GM18868 (cell line): ENCODE measurements at regions not wholly inside any gene's neighbourhood (a gene's known extent, or its start where the extent isn't known, plus 50 kb on each side); places are given as distances from the start of the nearest gene placed in this dataset.

Source experiments
- ATAC-seq: cut with Tn5 transposase; IDR thresholded peaks from one replicate; pipeline ENCODE4 v1.9.1; 2021; ENCODE audit warnings: mild to moderate bottlenecking, moderate library complexity; ENCODE audit not compliant: unreplicated experiment

GRCh38 chrX:137483554-137483953 is 82.4 kb upstream of the ZIC3 start:
- ATAC-seq: no peak

DNA sequence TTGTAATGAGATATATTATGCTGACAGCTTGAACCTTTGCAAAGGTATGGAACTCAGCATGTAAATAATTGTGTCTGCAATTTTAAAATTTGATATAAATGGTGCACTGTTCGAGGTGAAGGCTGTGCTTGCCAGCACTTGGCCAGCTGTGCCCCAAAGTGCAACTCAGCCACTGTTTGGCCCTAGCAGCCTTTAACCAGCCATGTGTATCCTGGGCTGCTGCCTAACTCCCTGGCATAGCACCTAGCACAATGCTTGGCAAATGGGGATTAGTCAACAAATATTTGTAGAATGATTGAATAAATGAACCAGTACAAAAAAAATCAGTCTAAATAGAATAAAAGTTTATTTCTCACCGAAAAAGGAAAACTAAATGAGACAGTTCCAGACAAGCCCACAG is 83.8 kb upstream of the ZIC3 start:
- no peak for ATAC-seq

DNA sequence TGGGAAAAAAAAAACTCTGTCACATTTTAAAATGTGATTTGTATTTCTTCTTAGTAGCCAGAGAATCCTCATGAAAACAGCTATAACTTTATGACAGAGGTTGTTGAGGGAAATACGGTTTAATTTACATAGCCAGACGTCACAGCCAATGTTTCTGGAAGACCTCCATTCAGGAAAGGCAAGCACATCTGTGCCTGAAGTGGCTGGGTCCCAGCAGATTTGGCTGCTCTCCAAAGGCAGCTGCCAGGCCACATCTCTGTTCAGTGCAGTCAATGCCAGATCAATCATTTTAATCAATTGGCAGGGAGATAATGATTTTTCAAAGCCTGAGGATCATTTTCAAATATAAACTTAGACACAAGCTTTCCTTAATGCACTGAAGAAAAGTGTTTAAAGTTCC is 86.5 kb upstream of the ZIC3 start:
- ATAC-seq: no peak

DNA sequence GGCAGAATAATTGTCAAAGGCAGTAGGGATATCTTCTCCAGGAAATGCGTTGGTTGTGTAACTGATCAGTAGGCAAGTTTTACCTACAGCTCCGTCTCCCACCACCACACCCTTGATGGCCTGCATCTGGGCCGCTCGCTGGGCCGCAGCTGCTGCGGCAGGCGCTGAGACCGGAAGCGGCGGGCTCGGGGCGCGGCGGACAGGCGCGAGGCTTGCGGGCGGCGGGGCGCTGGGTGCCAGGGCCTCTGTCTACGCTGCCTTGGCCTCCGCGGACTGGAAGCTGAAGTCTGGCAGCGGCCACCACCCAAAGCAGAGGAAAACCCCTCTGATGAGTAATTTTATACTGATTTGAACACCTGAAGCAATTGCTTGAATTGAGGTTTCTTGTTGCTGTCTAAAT is 124.2 kb upstream of the ZIC3 start:
- no peak for ATAC-seq

DNA sequence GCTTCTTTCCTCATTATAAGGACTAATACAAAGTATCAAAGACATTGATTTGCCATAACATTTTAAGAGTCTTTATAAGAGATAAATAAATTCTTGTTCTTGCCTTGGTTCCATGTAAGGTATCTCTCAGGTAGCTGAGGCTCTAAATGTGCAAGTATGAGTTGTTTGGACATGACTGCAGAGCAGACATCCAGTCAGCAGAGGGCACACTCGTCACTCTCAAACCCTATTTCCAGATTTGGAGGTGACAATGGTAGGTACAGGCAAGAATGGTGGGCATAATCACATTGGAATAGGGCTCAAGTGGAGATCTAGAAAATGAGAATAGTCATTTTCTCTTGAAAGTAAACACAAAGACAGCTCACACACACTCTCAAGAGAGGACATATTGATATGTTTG is 133.3 kb upstream of the ZIC3 start:
- peak; percentile 80 for ATAC-seq

DNA sequence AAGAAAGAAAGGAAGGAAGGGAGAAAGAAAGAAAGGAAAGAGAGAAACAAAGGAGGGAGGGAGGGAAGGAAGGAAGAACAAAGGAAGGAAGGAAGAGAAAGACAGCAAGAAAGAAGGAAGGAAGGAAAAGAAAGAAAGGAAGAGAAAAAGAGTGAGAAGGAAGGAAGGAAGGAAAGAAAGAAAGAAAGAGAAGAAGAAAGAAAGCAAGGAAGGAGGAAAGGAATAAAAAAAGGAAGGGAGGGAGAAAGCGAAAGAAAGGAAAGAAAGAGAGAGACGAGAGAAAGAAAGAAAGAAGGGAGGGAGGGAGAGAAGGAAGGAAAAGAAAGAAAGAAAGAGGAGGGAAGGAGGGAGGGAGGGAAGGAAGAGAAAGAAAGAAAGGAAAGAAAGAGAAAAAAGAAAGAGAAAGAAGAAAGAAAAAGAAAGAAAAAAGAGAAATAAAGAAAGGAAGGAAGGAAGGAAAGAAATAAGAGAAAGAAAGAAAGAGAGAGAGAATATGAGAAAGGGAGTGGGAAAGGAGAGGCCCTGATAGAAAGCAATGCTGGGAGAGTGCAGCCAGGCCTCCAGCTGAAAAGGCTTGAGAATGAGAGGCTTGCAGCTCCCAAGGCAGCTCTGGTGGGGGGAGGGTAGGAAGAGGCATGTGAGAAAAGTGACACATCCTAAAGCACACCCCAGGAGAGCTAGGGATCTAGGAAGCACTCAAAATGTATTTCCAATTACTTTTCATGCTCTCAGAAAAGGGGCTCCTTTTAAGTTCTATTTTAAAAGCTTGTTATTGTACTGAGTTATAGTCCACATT is 134.0 kb upstream of the ZIC3 start:
- no peak for ATAC-seq

- no peak for ATAC-seq
Measured at GRCh38 chrX:137430984-137431475, 134.9 kb upstream of the ZIC3 start.

GRCh38 chrX:137430301-137430700 is 135.6 kb upstream of the ZIC3 start:
- ATAC-seq: no peak

GRCh38 chrX:137428766-137429591 is 136.9 kb upstream of the ZIC3 start:
- no peak for ATAC-seq

GRCh38 chrX:137428221-137428661 is 137.7 kb upstream of the ZIC3 start:
- no peak for ATAC-seq

DNA sequence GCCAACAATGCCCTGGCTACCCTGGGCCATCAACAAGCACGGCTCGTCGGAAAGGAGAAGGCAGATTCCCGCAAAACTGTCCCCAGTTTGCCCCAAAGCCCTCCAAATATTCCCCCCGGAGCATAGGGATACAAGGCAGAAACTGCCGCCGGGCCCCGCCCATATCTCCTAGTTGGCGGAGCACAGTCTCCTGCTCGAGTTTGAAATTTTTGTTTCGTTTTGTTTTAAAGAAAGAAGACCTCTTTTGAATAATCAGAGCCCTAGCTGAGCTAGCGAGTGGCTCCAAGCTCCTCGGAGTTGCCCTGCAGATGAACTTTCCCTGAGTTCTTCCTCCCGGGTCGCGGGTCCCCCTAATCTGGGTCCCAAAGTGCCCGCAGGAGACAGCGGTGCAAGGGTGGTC is 138.1 kb upstream of the ZIC3 start:
- no peak for ATAC-seq

GRCh38 chrX:137427426-137427778 is 138.5 kb upstream of the ZIC3 start:
- no peak for ATAC-seq

GRCh38 chrX:137426695-137427425 is 139.1 kb upstream of the ZIC3 start:
- no peak for ATAC-seq

- ATAC-seq: no peak
Measured at GRCh38 chrX:137425986-137426385, 139.9 kb upstream of the ZIC3 start.

DNA sequence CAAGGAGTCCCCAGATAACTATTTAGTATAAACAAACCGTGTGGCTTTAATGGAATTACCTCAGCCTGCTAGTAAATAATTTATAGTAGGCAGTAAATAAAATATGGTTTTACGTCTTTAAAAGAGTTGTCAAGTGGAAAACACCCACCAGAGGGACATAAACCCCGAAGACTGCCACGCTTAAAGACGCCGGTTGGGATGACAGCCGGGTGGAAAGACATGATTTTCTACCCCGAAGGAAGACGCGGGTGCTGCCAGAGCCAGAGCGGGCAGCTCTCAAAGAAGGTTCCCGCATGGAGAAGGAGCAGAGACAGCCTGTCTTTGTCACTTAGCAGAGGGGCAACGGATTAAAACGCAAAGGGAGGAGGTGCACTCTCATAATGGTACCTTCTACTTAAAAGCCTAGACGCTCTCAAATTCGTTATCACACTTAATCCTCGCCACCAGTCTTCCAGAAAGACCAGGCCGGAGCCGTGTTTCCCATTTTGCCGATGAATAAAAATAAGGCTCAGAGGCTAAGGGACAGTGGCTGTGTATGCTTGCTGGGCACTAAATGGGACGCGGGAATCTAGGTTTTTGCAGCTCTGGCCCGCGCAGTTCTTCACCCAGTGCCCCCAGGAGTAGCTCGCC is 140.5 kb upstream of the ZIC3 start:
- ATAC-seq: no peak

DNA sequence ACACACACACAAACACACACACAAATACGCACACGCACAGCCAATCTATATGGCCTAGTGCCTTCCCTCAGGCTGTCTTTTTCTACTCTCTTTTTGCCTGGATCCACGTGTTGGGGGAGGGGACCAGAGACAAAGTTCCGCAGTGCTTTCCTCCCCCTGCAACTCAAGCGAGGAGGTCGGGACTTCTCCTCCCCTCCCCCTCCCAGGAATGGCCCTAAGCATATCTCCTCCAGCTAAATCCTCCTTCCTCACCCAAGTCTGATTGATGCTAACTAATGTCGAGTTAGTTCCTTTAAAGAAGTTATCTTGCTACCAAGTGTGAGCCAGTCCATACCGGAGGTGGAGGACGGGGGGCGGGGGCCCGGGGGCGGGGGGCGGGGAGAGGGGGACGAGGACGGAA is 141.2 kb upstream of the ZIC3 start:
- ATAC-seq: no peak

DNA sequence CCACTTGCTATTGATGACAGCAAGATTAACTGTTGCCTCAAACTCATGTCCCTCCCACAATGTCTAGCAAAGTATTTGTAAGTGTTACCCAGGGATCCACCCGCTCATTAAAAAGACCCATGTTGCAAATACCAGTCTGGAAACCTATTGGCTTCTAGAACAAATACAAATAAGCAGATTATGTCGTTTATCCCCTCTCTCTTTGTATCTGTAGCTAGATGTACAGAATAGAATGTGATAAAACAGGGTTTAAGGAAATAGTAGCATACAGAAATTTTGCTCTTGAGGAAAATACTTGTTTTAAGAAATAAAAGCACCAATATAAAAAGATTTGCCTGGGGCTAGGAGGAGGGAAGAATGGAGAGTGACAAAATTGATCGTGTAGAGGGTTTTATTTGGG is 142.7 kb upstream of the ZIC3 start:
- ATAC-seq: no peak

DNA sequence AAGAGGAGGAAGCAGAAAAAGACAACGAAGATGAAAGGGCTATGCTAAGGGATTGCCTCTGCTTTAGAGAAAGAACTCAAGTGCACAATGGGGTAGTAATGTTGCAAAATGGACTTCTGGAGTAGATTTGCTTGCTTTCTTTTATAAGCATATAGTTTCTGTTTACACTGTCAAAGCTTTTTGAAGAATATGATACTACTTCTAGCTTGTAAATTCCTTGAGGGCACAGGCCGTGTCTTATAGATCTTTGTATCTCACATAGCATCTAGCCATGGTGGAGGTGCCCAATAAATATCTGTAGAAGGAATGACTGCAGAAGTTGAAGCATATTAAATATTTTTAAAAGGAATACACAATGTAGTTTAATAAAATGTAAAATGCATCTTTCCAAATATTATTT is 147.8 kb upstream of the ZIC3 start:
- no peak for ATAC-seq

- ATAC-seq: no peak
Measured at GRCh38 chrX:137413190-137413589, 152.7 kb upstream of the ZIC3 start.

- ATAC-seq: no peak
Measured at GRCh38 chrX:137405449-137406140, 160.3 kb upstream of the ZIC3 start.
